HG03457 (cell line): ENCODE measurements at regions not wholly inside any gene's neighbourhood (a gene's known extent, or its start where the extent isn't known, plus 50 kb on each side); places are given as distances from the start of the nearest gene placed in this dataset.

ENCODE experiments used
- ATAC-seq: cut with Tn5 transposase; IDR thresholded peaks from one replicate; pipeline ENCODE4 v1.9.1; 2021; ENCODE audit warnings: moderate number of reproducible peaks; ENCODE audit not compliant: unreplicated experiment

DNA sequence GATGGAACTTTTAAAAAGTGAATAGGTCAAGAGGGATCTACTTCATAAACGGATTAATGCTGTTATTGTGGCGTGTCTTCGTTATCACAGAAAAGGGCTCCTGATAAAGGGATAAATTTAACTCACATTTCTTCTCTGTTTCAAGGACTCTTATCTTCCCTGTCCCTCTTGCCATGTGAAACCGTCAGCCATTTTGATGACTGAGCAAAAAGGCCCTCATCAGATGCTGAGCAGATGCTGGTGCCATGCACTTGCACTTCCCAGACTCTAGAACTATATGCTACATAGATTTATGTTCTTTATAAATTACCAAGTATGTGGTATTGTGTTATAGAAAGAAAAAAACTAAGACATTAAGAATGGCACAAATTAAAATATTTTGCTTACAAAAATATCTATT is 1011.8 kb upstream of the GBE1 start:
- ATAC-seq: no peak

DNA sequence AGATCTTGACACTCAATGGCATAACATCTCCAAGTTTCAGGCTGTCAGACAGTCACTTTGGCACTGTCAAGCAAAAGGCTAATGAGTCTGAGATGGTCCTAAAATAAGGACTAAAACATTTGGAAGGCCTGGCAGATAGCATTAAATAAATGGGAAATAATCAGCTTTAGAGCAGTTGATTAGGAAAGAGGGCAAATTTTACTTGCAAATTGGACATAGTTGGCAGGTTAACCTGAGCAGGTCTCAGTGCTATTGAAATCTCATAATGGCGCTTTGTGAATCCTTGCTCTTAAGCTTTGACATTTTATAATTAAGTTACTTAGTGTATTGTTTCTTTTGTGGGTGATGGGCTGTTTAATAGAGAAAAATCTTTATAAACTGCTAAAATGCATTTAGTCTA is 1003.1 kb upstream of the GBE1 start:
- ATAC-seq: no peak

DNA sequence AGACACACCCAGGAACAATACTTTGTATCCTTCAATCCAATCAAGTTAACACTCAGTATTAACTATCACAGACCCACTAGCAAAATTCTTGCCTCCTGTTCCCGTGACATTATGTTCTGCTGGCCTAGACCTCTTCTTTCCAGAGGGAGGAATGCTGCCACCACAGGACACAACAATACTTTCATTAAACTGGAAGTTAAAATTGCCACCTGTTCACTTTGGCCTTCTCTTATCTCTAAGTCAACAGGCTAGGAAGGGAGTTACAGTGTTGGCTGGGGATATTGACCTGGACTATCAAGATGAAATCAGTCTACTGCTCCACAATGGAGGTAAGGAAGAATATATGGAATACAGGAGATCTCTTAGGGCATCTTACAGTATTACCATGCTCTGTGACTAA is 1000.4 kb upstream of the GBE1 start:
- ATAC-seq: no peak

DNA sequence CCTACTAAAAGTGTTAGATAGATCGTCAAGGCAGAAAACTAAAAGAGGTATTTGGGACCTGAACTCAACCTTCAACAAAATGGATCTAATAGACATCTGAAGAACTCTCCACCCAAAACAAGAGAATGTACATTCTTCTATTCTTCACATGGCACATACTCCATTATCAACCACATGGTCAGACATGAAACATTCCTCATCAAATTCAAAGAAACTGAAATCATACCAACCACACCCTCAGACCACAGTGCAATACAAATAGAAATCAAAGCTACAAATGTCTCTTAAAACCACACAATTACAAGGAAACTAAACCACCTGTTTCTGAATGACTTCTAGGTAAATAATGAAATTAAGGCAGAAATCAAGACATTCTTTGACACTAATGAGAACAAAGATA is 984.1 kb upstream of the GBE1 start:
- ATAC-seq: no peak

DNA sequence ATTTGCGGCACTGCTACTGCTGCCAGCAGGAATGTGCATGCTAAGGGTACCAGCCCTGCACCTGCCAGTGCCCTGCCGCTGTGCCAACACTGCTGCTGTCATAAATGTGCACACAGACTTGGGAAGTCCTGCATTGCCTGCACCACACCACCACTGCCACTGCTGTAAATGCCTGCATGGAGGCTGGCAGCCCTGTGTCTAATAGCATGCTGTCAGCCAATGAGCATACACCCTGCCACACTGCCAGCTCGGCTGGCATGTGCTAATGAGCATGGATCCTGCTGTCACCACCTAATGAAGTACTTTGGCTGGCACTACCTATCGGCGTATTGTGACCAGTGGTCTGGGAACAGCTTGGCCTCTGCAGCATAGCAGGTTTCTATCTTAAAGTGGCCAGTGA is 981.8 kb upstream of the GBE1 start:
- no peak for ATAC-seq

DNA sequence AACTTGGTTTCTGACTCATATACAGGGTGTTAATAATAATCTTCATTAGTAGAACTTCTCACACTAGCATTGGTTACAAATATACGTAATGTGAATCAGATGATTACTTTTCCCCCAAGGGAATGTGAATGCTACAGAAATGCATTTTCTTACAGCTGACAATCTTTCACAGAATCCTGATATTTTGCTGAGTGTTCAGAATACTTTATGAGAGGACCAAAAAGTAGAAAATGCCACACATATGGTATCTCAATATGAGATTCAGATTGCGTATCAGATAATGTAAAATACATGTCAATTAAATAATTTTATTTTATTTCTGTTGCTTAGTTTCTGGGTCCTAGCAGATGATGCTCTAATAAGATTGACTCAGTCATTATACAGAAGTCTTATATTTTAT is 979.9 kb upstream of the GBE1 start:
- ATAC-seq: no peak

DNA sequence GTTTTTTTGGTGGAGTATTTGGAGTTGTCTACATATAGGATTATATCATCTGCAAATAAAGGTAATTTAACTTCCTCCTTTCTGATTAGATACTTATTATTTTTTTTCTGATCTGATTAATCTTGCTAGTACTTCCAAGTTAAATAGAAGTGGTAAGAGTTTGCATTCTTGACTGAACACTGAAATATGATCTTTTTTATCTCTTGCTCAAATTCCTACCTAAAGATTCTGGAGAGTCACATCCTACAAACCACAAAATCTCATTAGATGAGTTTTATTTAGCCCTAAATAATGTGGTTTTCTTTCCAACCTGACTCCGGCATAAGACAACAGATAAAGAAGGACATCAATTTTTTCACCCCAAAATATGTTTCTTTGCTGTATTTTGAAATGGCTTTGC is 977.9 kb upstream of the GBE1 start:
- ATAC-seq: no peak

DNA sequence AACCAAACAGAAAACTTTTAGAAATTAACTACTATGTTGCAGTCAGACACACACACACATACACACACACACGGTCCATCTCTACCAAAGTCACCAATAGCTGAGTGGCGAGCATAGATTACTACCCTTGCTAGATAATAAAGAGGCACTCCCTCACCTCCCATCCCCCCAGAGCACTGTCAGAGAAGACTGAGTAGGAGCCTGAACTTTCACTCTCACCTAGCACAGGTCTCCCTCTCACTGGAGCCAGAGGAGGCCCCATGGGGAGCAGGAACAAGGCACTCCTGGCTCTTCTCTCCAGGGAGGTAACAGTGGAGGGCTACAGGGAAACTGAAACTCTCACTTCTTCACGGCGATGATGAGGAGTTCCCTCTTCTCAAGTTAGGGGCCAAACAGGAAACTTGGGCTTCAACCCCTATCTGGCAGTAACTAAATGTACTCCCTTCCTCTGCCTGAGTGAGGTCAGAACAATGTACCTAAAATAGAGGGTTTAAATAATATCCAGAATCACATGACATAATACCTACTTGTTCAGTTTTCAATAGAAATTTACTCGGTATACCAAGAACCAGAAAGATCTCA is 975.3 kb upstream of the GBE1 start:
- no peak for ATAC-seq

DNA sequence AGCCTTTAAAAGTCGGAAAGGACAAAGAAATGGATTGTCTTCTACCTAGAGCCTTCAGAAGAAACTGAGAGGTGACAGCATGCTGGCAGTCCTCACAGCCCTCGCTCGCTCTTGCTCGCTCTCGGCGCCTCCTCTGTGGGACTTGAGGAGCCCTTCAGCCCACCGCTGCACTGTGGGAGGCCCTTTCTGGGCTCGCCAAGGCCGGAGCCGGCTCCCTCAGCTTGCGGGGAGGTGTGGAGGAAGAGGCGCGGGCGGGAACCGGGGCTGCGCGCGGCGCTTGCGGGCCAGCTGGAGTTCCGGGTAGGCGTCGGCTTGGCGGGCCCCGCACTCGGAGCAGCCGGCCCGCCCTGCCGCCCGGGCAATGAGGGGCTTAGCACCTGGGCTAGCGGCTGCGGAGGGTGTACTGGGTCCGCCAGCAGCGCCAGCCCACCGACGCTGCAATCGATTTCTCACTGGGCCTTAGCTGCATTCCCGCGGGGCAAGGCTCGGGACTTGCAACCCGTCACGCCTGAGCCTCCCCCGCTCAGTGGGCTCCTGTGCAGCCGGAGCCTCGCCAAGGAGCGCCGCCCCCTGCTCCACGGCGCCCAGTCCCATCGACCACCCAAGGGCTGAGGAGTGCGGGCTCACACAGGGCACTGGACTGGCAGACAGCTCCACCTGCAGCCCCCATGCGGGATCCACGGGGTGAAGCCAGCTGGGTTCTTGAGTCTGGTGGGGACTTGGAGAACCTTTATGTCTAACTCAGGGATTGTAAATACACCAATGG is 953.8 kb upstream of the GBE1 start:
- ATAC-seq: no peak

DNA sequence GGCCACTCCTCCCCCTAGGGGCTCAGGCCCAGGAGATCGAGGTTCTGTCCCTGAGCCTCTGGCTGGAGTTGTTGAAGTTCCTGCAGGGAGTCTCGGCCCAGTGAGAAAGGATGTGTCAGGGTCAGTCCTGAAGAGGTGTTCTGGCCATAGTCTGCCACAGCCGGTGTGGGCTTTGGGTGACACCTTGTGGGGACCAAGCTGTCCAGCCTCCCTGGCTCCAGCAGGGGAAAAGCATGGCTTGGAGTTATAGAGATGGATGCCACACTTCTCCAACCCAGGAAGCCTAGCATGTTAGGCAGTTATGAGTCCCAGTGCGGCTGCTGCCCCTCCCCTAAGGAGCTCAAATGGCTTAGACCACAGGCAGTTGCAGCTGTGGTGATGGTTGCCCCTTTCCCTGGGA is 945.6 kb upstream of the GBE1 start:
- no peak for ATAC-seq

DNA sequence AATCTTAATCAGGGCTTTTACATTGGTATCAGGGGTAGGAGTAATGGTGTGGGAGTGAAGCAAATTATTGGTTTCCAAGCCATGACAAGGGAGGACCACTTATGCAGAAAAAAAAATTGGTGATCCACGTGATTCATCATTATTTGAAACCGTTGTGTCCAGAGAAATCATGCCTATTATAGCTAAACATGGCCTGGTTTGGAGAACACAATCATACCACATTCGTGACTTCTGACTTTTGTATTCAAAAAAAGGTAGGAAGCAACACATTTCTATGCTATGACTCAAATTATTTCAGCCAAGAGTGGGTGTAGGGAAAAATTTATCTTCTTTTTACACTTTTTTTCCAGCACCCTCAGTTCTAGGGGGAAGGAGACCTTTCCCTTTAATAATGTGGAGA is 924.3 kb upstream of the GBE1 start:
- no peak for ATAC-seq

DNA sequence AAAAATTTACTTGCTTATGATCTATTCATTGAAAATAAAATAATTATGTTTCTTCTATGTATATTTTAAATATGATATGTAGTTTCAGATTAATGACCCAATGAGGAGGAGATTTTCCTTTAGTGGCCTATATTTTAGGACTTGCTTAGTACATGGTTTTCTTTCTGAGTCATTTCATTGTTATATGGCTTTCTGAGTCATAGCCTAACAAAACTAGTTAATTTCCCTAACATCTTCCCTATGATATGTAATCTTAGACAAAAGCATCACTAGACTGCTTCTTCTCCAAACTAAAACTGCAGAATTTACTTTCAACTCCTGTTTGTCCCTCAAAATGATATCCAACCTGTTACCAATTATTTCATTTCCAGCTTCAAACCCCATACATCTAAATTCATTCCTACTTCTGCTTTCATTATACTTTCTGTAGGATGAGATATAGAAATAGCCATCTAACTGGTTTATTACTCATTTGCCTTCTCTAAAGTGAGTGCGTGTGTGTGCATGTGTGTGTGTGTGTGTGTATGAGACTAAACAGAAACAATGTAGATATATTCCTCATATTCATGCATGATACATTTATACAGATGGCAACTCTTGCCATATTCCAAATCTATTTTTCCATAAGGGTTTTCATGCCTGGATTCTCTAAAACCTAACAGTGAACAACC is 915.0 kb upstream of the GBE1 start:
- ATAC-seq: no peak

DNA sequence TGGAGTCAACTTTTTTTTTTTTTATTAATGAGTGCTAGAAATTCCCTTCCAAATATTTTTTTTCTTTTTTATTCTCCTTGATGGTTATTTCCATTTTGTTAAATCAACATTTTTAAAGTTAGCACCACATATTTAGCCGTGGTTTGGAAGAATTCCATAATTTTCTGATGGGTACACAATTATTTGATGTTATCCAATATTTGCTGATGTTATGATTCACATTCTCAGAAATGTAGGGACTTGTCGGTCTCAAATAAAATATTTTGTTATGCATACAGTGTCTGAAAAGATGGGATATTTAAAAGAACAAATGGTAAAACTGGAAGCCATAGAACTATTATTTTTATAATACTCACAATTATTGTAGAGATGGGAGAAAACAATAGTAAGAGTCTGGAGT is 911.5 kb upstream of the GBE1 start:
- ATAC-seq: no peak

DNA sequence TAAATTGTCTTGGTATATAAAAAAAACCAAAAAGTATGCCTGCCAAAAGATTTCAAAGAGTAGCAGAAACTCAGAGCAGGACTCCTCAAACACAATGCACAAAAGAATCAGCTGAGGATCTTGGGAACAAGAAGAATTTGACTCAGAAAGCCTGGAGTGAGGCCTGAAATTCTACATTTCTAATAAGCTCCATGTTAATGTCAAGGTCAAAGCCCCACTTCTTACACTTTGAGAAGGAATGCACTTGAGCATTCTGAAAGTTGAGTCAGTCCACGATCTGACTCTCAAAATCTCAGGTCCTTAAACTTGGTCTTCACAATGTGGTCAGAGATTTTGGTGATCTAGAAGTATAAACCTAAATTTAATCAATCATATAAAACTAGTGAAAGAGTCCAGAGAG is 910.0 kb upstream of the GBE1 start:
- no peak for ATAC-seq

DNA sequence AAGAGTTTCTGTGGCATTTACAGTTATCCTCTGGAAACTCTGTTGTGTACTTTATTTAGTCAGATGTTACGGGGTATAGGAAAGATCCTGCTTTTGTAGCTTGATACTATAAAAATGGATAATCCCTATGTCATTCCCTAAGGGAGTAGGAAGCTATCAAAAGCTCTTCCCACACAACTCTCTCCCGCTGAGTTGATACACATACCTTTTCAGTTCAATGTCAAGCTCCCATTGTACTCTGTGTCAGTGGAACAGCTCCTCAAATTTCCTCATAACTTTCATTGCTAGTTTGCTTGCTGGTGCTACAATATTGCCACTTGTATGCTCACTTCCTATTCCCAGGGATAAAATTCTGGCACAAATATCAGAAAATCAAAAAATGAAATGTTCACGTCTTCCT is 893.3 kb upstream of the GBE1 start:
- ATAC-seq: no peak

DNA sequence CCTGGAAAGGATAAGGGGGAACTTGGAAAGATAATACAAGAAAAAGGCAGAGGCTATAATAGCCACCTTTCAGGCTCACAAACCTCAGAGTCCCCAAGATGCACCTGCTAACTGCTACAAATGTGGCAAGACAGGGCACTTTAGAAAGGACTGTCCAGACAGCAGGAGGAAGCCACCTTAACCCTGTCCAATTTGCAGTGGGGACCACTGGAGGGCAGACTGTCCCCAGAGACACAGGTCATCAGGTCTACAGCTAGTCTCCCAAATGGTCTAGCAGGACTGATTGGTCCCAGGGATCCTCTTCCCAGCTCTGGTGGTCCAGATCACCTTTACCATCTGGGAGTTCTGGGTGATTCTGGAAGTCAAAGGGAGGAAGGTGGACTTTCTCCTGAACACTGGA is 882.5 kb upstream of the GBE1 start:
- ATAC-seq: no peak

DNA sequence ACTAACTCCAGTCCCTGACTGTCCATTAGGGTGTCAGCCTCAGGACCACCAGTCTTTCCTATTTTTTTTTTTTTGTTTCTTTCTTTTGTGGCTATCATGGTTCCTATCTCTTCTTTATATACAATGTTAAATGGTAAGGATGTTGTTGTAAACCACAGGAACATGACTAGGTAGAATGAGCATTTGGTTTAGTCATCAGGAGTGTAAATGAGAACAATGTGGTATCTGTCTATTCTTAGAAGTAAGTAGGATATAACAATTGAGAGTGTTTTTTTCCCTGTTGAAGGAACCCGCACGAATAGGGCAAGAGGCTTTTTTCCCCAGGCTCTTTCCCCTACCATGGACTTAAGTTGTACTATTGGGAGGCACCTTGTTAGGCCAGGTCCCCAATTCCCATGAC is 880.3 kb upstream of the GBE1 start:
- ATAC-seq: no peak

DNA sequence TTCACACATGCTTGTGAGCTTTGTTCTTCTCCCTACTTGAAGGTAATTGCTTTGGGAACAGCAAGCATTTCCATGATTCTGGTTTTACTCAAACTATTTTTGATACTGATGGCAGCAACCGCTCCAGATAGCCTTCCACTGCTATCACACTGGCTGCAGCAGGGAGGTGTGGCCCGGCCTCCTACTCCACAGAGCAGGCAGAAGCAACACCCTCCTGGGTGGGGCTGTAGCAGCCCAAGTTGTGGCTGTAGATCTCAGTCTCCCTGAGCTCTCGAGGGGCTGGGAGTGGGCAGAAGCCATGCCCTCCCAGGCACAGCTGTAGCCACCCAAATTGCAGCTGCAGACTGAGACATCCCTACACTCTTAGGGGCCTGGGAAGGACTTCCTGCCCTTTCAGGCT is 878.8 kb upstream of the GBE1 start:
- ATAC-seq: no peak

DNA sequence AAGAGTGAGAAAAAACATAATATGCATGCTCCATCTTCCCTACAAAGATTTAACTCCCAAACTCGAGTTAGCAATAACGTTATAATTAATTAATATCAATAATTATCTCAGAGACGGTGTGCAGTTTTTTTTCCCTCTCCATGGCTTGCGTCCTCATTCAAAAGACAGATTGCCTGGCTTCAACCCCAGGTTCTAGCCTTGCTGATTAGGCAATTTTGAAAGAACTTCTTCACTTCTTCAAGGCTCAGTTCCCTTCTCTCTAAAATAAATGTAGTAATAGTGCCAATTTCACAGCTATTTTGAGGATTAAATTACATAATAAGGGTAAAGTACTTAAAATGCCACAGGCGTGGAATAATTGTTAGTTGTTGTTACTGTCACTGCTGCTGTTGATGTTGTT is 876.1 kb upstream of the GBE1 start:
- ATAC-seq: no peak

DNA sequence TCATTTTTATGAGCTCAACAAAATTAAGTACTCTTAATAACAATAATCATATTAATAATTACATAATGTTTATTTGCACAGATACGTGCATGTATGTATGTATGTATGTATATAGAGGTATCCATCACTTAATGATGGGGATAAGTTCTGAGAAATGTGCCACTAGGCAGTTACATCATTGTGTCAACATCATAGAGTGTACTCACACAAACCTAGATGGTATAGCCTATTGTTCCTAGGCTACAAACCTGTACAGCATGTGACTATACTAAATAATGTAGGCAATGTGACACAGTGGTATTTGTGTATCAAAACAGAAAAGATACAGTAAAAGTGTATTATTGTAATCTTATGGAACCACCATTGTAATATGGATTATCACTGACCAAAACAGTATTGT is 874.7 kb upstream of the GBE1 start:
- no peak for ATAC-seq

DNA sequence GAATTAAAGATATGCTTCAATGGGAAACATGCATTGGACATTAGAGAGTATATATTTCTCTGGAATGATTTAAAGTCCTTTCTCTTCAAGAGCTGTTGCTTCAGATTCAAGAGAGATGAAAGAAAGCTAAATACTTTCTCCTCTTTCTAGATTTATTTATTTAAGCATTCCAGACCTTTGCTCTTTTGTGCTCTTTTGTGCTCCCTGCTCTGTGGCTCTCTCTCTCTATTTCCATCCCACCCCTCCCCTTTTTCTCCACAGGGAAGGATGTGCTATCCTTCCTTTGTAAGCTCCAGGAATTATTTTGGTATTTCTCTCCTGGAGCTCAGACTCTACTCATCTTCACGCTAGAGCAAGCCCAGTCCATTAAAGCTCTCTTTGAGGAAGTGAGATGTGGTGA is 871.9 kb upstream of the GBE1 start:
- no peak for ATAC-seq

DNA sequence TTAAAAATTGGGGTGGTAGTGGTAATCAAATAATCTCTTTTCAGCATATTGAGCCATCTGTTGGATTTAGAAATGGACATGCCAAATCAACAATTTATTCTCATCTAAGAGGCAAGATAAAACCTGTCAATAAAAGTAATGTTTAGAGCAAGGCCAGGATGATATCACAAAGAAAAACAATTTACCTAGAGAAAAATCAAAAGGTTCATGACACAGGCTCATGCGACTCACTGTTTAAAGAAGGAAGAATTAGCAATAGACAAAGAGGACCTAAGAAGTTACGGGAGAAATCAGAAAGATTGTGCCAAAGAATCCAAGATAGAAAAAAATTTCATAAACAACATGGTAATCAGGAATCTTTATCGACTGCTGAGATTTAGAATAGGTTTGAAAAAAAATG is 868.5 kb upstream of the GBE1 start:
- ATAC-seq: no peak
